Stimulated activated CD4-positive, alpha-beta T cell treated with anti-CD3 and anti-CD28 coated beads, Interleukin-4, amount 100 ng/mL, for 1 hour (primary cell): ENCODE measurements at regions not wholly inside any gene's neighbourhood (a gene's known extent, or its start where the extent isn't known, plus 50 kb on each side); places are given as distances from the start of the nearest gene placed in this dataset.

Experiments
- DNase-seq: peaks from one replicate; pipeline ENCODE4 v3.0.0-alpha.2; 2020

GRCh38 chr1:208808301-208808700 lies 564.1 kb upstream of the PLXNA2 start:
- DNase-seq: no peak

GRCh38 chr1:208809876-208810275 lies 565.7 kb upstream of the PLXNA2 start:
- no peak for DNase-seq

- no peak for DNase-seq
Observed at GRCh38 chr1:208818770-208819445, 574.7 kb upstream of the PLXNA2 start.

GRCh38 chr1:208820580-208821212 lies 576.5 kb upstream of the PLXNA2 start:
- DNase-seq: no peak

- DNase-seq: no peak
Observed at GRCh38 chr1:208821939-208822338, 577.8 kb upstream of the PLXNA2 start.

- DNase-seq: no peak
Observed at GRCh38 chr1:208825300-208825699, 581.1 kb upstream of the PLXNA2 start.

GRCh38 chr1:208829595-208829994 lies 585.4 kb upstream of the PLXNA2 start:
- no peak for DNase-seq

GRCh38 chr1:208834381-208835096 lies 590.4 kb upstream of the PLXNA2 start:
- no peak for DNase-seq

GRCh38 chr1:208835097-208835463 lies 590.9 kb upstream of the PLXNA2 start:
- DNase-seq: no peak

- no peak for DNase-seq
Observed at GRCh38 chr1:208835781-208836180, 591.6 kb upstream of the PLXNA2 start.

GRCh38 chr1:208837242-208837641 lies 593.1 kb upstream of the PLXNA2 start:
- DNase-seq: no peak

- no peak for DNase-seq
Observed at GRCh38 chr1:208841436-208841835, 597.3 kb upstream of the PLXNA2 start.

GRCh38 chr1:208842451-208842850 lies 598.3 kb upstream of the PLXNA2 start:
- DNase-seq: no peak

GRCh38 chr1:208844158-208844557 lies 600.0 kb upstream of the PLXNA2 start:
- no peak for DNase-seq

- no peak for DNase-seq
Observed at GRCh38 chr1:208848854-208849253, 604.7 kb upstream of the PLXNA2 start.

- no peak for DNase-seq
Observed at GRCh38 chr1:208850442-208850841, 606.3 kb upstream of the PLXNA2 start.

GRCh38 chr1:208851366-208851765 lies 607.2 kb upstream of the PLXNA2 start:
- no peak for DNase-seq

GRCh38 chr1:208852911-208853310 lies 608.7 kb upstream of the PLXNA2 start:
- DNase-seq: no peak

- DNase-seq: no peak
Observed at GRCh38 chr1:208855403-208855802, 611.2 kb upstream of the PLXNA2 start.

- DNase-seq: no peak
Observed at GRCh38 chr1:208857465-208857864, 613.3 kb upstream of the PLXNA2 start.

GRCh38 chr1:208858738-208859137 lies 614.6 kb upstream of the PLXNA2 start:
- DNase-seq: no peak

- DNase-seq: no peak
Observed at GRCh38 chr1:208864366-208864965, 620.3 kb upstream of the PLXNA2 start.

GRCh38 chr1:208866386-208866955 lies 622.3 kb upstream of the PLXNA2 start:
- no peak for DNase-seq

GRCh38 chr1:208868554-208868953 lies 624.4 kb upstream of the PLXNA2 start:
- no peak for DNase-seq
